ENCODE measurements at regions not wholly inside any gene's neighbourhood (a gene's known extent, or its start where the extent isn't known, plus 50 kb on each side); places are given as distances from the start of the nearest gene placed in this dataset.
"Not testable (repeated sequence)": the region's sequence is repeated elsewhere in the genome, so short reads cannot be mapped to it uniquely, and the experiment has no call there.

- H3K4me1 ChIP-seq; DNase-seq; H3K36me3 ChIP-seq; H3K27me3 ChIP-seq; in situ Hi-C loops (cut with MboI; ENCODE audit: low pct_ligation_motif_present in 1 of 4, low pct_unique_long_range_greater_than_20kb in 1 of 4, low sequenced_read_pairs in 3 of 4); H3K27ac ChIP-seq; H3K4me3 ChIP-seq; intact Hi-C loops (cut with DNase I; ENCODE audit: low total_unique reads); H3K9me3 ChIP-seq: not testable (repeated sequence)
- 90% methylated on average over 5 of the region's 5 CpGs; no CpG with 5 or more reads in 1 of the 2 donors for WGBS, 2 donors (ENCODE audit: low coverage in 1 of 2)
Measured at GRCh38 chr2:201946746-201947145, 86.9 kb upstream of the FZD7 start.

- no peak for TF ChIP-seq CTCF (IDR thresholded peaks at IDR 0.05)
- TF ChIP-seq EP300 (IDR thresholded peaks at IDR 0.05; ENCODE audit: low read depth) = no peak
- TF ChIP-seq POLR2AphosphoS5 (IDR thresholded peaks at IDR 0.05) = no peak
- TF ChIP-seq POLR2A (IDR thresholded peaks at IDR 0.05) = no peak
- Histone ChIP-seq H3K4me1 (no peaks in the 10 kb centered on the region), H3K27me3 (no peaks in the 10 kb centered on the region), H3K27ac (no peak overlapping the region), H3K4me3 (no peak overlapping the region), H3K9me3 (no peaks in the 10 kb centered on the region), H3K36me3 (no peaks in the 10 kb centered on the region)
- in situ Hi-C loops (cut with MboI; ENCODE audit: low pct_ligation_motif_present in 1 of 4, low pct_unique_long_range_greater_than_20kb in 1 of 4, low sequenced_read_pairs in 3 of 4) (no loop called here), intact Hi-C loops (cut with DNase I; ENCODE audit: low total_unique reads) (no loop called here)
- DNase-seq = no peak
Measured at GRCh38 chr2:201947287-201947686, 86.4 kb upstream of the FZD7 start.

GRCh38 chr2:201949181-201949926 is 84.3 kb upstream of the FZD7 start:
- WGBS, 2 donors (ENCODE audit: low coverage in 1 of 2) = 74 to 88% methylated on average over 17 to 22 of the region's 22 CpGs
- in situ Hi-C loops (cut with MboI; ENCODE audit: low pct_ligation_motif_present in 1 of 4, low pct_unique_long_range_greater_than_20kb in 1 of 4, low sequenced_read_pairs in 3 of 4) = no loop called here
- H3K27me3 ChIP-seq = no peaks in the 10 kb centered on the region

GRCh38 chr2:201949927-201950246 is 83.8 kb upstream of the FZD7 start:
- DNase-seq = no peak
- Histone ChIP-seq H3K36me3 (no peaks in the 10 kb centered on the region), H3K4me1 (no peaks in the 10 kb centered on the region), H3K9me3 (no peaks in the 10 kb centered on the region), H3K27ac (no peak overlapping the region), H3K4me3 (no peak overlapping the region), H3K27me3 (no peaks in the 10 kb centered on the region)
- TF ChIP-seq EP300 (IDR thresholded peaks at IDR 0.05; ENCODE audit: low read depth) = no peak
- TF ChIP-seq CTCF (IDR thresholded peaks at IDR 0.05) = no peak
- no peak for TF ChIP-seq POLR2AphosphoS5 (IDR thresholded peaks at IDR 0.05)
- TF ChIP-seq POLR2A (IDR thresholded peaks at IDR 0.05) = no peak
- in situ Hi-C loops (cut with MboI; ENCODE audit: low pct_ligation_motif_present in 1 of 4, low pct_unique_long_range_greater_than_20kb in 1 of 4, low sequenced_read_pairs in 3 of 4) (no loop called here), intact Hi-C loops (cut with DNase I; ENCODE audit: low total_unique reads) (no loop called here)
- WGBS, 2 donors (ENCODE audit: low coverage in 1 of 2) = 91% methylated on average over 8 of the region's 8 CpGs

More at GRCh38 chr2:201949181-201949926, 84.3 kb upstream of the FZD7 start:
- TF ChIP-seq POLR2A (IDR thresholded peaks at IDR 0.05) (no peak), EP300 (IDR thresholded peaks at IDR 0.05; ENCODE audit: low read depth) (no peak), CTCF (IDR thresholded peaks at IDR 0.05) (no peak), POLR2AphosphoS5 (IDR thresholded peaks at IDR 0.05) (no peak)
- DNase-seq = no peak
- intact Hi-C loops (cut with DNase I; ENCODE audit: low total_unique reads) = no loop called here
- Histone ChIP-seq H3K36me3 (no peaks in the 10 kb centered on the region), H3K9me3 (no peaks in the 10 kb centered on the region), H3K27ac (no peak overlapping the region), H3K4me1 (no peaks in the 10 kb centered on the region), H3K4me3 (no peak overlapping the region)

GRCh38 chr2:201950606-201951005 is 83.0 kb upstream of the FZD7 start:
- in situ Hi-C loops (cut with MboI; ENCODE audit: low pct_ligation_motif_present in 1 of 4, low pct_unique_long_range_greater_than_20kb in 1 of 4, low sequenced_read_pairs in 3 of 4) = no loop called here
- TF ChIP-seq POLR2AphosphoS5 (IDR thresholded peaks at IDR 0.05) = no peak
- no peak for TF ChIP-seq CTCF (IDR thresholded peaks at IDR 0.05)
- no peak for TF ChIP-seq EP300 (IDR thresholded peaks at IDR 0.05; ENCODE audit: low read depth)
- TF ChIP-seq POLR2A (IDR thresholded peaks at IDR 0.05) = no peak
- no peaks in the 10 kb centered on the region for H3K9me3 ChIP-seq
- no peak overlapping the region for H3K27ac ChIP-seq
- no peak overlapping the region for H3K4me3 ChIP-seq
- no peaks in the 10 kb centered on the region for H3K27me3 ChIP-seq
- H3K4me1 ChIP-seq = no peaks in the 10 kb centered on the region
- intact Hi-C loops (cut with DNase I; ENCODE audit: low total_unique reads) = no loop called here
- H3K36me3 ChIP-seq = no peaks in the 10 kb centered on the region
- 73 to 79% methylated on average over 3 to 6 of the region's 6 CpGs for WGBS, 2 donors (ENCODE audit: low coverage in 1 of 2)
- no peak for DNase-seq

Data from transverse colon (tissue), 4 donors.